NCI-H526 treated with DMSO at 0.1 percent for 48 hours (cell line): ENCODE measurements at regions not wholly inside any gene's neighbourhood (a gene's known extent, or its start where the extent isn't known, plus 50 kb on each side); places are given as distances from the start of the nearest gene placed in this dataset.
A peak's percentile ranks its signal among the peaks of the same experiment; 100 is the strongest.

Experiments used
- DNase-seq: peaks from one replicate; lab custom pipeline; 2025; lab: John Stamatoyannopoulos, UW

DNA sequence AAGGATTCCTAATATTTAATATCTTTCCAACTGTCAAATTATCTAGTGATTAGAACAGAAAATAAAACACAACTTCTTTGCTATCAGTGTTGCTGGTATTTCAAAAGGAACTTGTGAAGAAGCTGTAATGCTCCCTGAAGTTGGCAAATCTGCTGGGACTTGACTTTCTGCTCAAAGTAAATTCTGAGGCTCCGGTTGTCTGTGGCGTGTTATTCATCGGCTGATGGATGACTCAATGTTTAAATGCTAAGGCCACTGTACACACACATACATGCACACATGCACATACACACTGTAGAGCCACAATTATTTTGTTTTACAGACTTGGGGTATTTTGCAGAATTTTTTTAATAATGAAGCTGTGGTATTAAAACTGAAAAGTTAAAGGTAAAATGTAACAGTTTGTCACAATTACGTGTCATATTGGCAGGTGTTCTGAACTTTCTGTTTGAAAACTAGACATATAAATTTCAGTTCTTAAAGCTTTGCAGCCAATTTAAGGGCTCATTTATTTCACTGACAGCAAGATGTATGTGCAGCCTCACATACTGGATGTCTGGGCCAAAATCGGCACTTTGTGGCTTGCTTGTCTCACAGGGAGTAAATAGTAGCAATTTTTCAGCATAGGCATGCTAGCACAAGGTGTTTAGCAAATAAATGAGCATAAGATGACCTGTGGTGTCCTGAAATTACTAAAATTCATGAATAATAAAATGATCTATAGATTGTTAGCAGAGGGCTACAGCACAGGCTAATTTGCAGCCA is 1691.7 kb upstream of the PCDH20 start:
- no peak for DNase-seq

GRCh38 chr13:63094717-63095116 is 1679.1 kb upstream of the PCDH20 start:
- DNase-seq, result no peak

- no peak for DNase-seq
These were observed 1678.3 kb upstream of the PCDH20 start for GRCh38 chr13:63093907-63094469.

GRCh38 chr13:63092456-63092855 is 1676.8 kb upstream of the PCDH20 start:
- DNase-seq, result no peak

GRCh38 chr13:63090524-63090923 is 1674.9 kb upstream of the PCDH20 start:
- DNase-seq, result no peak

DNA sequence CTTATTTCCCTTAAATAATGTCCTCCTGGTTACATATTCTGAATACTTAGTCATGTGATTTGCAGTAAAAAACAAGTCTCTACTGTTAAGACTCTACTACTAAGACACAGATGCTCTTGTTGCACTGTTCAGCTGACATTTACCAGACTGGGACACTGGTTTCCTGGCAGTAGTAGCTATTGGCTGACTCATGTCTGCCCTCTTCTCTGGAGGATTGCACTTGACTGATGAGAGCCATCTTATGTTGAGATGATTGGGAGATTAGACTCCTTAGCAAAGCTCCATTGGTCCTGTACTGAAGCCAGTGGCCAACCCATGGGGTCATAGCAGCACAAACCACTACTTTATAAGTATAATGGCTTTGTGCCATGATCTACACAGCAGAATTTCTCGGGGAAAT is 1672.6 kb upstream of the PCDH20 start:
- no peak for DNase-seq

GRCh38 chr13:63086286-63086685 is 1670.6 kb upstream of the PCDH20 start:
- DNase-seq, result no peak

DNA sequence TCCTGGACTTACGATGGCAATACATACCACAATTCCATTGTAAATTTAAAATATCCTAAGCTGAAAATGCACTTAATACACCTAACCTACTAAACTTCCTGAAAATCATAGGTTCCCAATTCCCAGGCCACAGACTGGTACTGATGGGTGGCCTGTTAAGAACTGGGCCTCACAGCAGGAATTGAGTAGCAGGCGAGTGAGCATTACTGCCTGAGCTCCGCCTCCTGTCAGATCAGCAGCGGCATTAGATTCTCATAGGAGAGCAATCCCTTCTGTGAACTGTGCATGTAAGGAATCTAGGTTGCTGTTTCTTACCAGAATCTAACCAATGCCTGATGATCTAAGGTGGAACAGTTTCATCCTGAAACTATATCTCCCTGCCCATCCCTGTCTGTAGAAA is 1670.2 kb upstream of the PCDH20 start:
- no peak for DNase-seq

DNA sequence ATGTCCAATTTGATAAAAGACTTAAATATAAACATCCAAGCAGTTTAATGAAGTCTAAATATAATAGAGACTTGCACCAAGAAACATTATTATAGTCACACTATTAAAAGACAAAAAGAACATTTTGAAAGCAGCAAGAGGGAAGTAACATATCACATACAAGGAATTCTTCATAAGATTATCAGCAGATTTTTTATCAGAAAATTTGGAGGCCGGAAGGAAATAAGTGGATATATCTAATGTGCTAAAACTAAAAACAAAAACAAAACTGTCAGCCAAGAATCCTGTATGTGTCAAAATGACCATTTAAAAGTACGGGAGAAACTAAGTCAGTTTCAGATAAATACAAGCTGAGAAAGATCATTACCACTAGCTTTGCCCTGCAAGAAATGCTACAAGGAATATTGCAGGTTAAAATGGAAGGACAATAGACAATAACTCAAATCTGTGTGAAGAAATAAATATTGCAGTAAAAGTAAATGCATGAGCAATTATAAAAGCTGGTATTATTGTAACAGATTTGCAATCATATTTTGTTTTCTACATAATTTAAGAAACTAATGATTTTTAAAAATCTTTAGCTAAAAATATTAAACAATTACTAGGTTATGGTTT is 1665.9 kb upstream of the PCDH20 start:
- DNase-seq, result no peak

- DNase-seq, result no peak
These were observed 1659.5 kb upstream of the PCDH20 start for GRCh38 chr13:63075126-63075525.

GRCh38 chr13:63050287-63050686 is 1634.6 kb upstream of the PCDH20 start:
- DNase-seq, result no peak

DNA sequence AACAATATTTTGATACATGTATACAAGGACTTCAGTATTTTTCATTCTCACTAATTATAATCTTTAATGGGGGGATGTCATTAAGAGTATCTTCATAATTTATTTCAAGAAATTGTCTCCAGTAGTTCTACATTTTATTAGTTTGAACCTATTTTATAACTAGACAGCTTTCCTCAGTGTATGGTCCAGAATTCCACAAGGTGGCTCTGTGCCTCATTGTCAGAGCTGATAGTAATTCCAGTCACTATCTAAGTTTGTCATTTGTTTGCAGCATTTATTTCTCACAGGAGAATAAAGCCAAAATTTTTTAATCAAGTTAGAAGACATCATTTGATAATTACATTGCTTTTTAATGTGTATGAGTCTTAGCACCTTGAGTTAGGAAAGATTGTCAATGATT is 1633.0 kb upstream of the PCDH20 start:
- no peak for DNase-seq

- DNase-seq, result peak; percentile 87
These were observed 1629.1 kb upstream of the PCDH20 start for GRCh38 chr13:63044589-63045313.

DNA sequence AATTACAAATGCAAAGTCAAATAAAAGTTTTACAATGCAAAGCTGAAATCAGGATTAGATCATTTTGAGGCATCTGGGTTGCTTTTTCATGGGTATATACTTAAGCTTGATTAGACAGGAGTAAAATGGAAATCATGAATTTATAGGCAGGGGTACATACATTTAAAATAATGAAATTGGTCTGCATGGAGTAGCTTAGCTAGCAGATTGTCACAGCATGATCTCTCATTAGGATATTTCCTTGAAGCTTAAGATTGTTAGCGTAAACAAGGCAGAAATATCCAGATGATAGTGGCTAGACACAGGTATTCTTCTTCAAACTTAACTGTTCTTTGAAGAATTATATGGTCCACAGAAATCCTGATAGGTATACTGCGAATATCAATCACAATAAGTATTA is 1627.0 kb upstream of the PCDH20 start:
- peak; percentile 31 for DNase-seq

GRCh38 chr13:63041640-63042414 is 1626.2 kb upstream of the PCDH20 start:
- DNase-seq, result no peak

GRCh38 chr13:63026285-63026797 is 1610.7 kb upstream of the PCDH20 start:
- DNase-seq, result no peak

GRCh38 chr13:63025741-63026140 is 1610.1 kb upstream of the PCDH20 start:
- no peak for DNase-seq

GRCh38 chr13:63024458-63024857 is 1608.8 kb upstream of the PCDH20 start:
- no peak for DNase-seq

GRCh38 chr13:63011996-63012395 is 1596.3 kb upstream of the PCDH20 start:
- no peak for DNase-seq

- no peak for DNase-seq
These were observed 1594.5 kb upstream of the PCDH20 start for GRCh38 chr13:63010072-63010658.

- DNase-seq, result no peak
These were observed 1590.0 kb upstream of the PCDH20 start for GRCh38 chr13:63005625-63006024.
